Type B pancreatic cell (in vitro differentiated cells): ENCODE measurements at regions not wholly inside any gene's neighbourhood (a gene's known extent, or its start where the extent isn't known, plus 50 kb on each side); places are given as distances from the start of the nearest gene placed in this dataset.

Source experiments
- DNase-seq: peaks from one replicate; pipeline ENCODE4 v3.0.0; 2021; ENCODE audit warnings: mixed read lengths; ENCODE audit not compliant: unreplicated experiment; ENCODE audit errors: extremely low spot score
- H3K27ac Mint-ChIP-seq: 2 replicates; pipeline ENCODE4 v1.8.0; 2021; ENCODE audit warnings: mild to moderate bottlenecking, mixed read lengths
- H3K27me3 Mint-ChIP-seq: 2 replicates; pipeline ENCODE4 v1.8.0; 2021; ENCODE audit warnings: mixed read lengths
- H3K36me3 Mint-ChIP-seq: 2 replicates; pipeline ENCODE4 v1.8.0; 2021; ENCODE audit warnings: mixed read lengths
- H3K4me1 Mint-ChIP-seq: one replicate; pipeline ENCODE4 v1.8.0; 2021; ENCODE audit warnings: mixed read lengths; ENCODE audit not compliant: unreplicated experiment
- H3K4me3 Mint-ChIP-seq: 2 replicates; pipeline ENCODE4 v1.8.0; 2021; ENCODE audit warnings: mild to moderate bottlenecking, mixed read lengths
- H3K9me3 Mint-ChIP-seq: 2 replicates; pipeline ENCODE4 v1.8.0; 2021; ENCODE audit warnings: mixed read lengths
- TF ChIP-seq, protein P1 (sequence below): fragments of 200-600 bp; sonication (generic); conservative IDR thresholded peaks from 2 replicates; pipeline ENCODE4 v1.5.0; 2021; ENCODE audit warnings: antibody characterized with exemption, mild to moderate bottlenecking

DNA sequence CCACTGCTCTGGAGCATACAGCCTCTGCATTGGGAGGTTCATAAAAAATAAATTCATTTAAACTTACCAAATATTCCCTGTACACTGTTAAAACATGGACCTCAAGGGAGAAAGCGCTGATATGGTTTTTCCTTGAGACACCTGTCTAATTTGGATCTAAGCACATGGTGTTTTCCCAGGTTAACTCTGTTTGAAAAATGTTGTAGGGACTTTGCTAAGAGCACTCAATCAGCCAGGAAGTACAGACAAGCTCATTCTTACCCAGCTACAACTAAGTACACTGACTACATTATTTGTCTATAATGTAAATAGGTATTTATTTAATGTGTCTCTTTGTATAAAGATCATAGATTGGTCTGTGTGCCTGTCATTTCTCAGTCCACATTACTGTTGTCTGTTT is 61.8 kb upstream of the BCAR3 start:
- peaks cover 17% of the 10 kb centered on the region for H3K4me1 Mint-ChIP-seq
- DNase-seq = no peak
- no peaks in the 10 kb centered on the region for H3K27me3 Mint-ChIP-seq
- TF ChIP-seq, protein P1, sequence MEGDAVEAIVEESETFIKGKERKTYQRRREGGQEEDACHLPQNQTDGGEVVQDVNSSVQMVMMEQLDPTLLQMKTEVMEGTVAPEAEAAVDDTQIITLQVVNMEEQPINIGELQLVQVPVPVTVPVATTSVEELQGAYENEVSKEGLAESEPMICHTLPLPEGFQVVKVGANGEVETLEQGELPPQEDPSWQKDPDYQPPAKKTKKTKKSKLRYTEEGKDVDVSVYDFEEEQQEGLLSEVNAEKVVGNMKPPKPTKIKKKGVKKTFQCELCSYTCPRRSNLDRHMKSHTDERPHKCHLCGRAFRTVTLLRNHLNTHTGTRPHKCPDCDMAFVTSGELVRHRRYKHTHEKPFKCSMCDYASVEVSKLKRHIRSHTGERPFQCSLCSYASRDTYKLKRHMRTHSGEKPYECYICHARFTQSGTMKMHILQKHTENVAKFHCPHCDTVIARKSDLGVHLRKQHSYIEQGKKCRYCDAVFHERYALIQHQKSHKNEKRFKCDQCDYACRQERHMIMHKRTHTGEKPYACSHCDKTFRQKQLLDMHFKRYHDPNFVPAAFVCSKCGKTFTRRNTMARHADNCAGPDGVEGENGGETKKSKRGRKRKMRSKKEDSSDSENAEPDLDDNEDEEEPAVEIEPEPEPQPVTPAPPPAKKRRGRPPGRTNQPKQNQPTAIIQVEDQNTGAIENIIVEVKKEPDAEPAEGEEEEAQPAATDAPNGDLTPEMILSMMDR = no peak
- no peaks in the 10 kb centered on the region for H3K36me3 Mint-ChIP-seq
- H3K4me3 Mint-ChIP-seq = no peak overlapping the region
- H3K27ac Mint-ChIP-seq = no peak overlapping the region
- H3K9me3 Mint-ChIP-seq = peaks cover 11% of the 10 kb centered on the region

DNA sequence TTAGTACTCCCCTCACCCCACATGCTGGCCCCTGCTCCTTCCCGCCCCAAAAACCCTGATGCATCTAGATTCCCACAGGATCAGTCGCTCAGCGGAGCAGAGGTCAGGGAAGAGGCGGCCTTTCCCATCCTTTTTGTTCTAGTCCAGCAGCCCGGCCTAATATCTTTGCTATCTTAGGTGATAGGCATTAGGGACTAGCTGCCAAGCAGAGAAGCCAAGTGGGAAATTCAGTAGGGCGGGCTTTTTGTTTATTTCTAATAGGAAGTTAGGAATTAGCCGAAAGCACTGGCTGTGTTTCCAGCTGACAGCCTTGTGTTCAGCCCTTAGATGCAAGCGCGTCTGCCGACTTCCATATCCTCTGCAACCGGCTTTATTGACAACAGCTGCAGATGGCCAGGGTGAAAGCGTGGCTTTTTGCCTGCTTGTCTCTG is 59.0 kb upstream of the BCAR3 start:
- Mint-ChIP-seq H3K27ac (no peak overlapping the region), H3K4me3 (no peak overlapping the region), H3K36me3 (no peaks in the 10 kb centered on the region), H3K9me3 (peaks cover 3% of the 10 kb centered on the region), H3K4me1 (peaks cover 17% of the 10 kb centered on the region), H3K27me3 (no peaks in the 10 kb centered on the region)
- DNase-seq = no peak
- TF ChIP-seq, protein P1 = no peak

DNA sequence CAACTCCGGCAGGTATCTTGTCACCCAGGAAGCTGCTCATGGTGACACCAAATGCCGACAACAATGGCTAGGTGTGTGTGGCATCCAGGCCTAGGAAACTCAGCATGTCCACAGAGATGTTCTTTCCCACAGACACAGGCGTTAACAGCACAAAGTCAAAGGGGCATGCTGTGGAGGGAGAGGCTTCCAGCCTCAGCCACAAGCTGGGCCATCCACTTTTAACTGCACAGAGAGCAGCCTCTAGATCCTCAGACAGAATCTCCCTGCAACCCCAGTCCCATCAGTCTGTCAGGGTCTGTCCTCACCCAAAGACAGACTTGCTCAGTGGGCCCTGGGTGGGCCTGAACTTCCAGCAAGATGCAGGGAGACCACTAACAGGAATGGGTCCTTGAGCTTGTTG is 58.5 kb upstream of the BCAR3 start:
- DNase-seq = no peak
- Mint-ChIP-seq H3K27ac (no peak overlapping the region), H3K4me1 (peaks cover 16% of the 10 kb centered on the region), H3K36me3 (no peaks in the 10 kb centered on the region), H3K9me3 (peaks cover 3% of the 10 kb centered on the region), H3K4me3 (no peak overlapping the region), H3K27me3 (no peaks in the 10 kb centered on the region)
- TF ChIP-seq, protein P1 = no peak

DNA sequence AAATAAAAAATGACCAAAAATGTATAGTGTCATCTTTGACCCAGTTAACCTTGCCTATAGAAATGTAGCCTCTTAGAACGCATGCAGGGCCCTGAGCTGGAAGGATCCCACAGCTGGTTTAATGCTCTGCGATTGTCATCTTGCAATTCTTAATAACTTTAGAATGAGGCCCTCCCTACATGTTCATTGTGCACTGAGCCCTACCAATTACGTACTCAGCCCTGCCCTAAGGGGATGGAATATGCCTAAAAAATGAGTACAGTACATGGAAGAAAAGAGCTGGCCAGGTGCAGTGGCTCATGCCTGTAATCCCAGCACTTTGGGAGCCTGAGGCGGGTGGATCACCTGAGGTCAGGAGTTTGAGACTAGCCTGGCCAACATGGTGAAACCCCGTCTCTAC is 57.8 kb upstream of the BCAR3 start:
- Mint-ChIP-seq H3K27ac (no peak overlapping the region), H3K4me3 (no peak overlapping the region), H3K9me3 (peaks cover 3% of the 10 kb centered on the region), H3K27me3 (no peaks in the 10 kb centered on the region), H3K4me1 (peaks cover 9% of the 10 kb centered on the region), H3K36me3 (no peaks in the 10 kb centered on the region)
- TF ChIP-seq, protein P1 = no peak
- DNase-seq = no peak

DNA sequence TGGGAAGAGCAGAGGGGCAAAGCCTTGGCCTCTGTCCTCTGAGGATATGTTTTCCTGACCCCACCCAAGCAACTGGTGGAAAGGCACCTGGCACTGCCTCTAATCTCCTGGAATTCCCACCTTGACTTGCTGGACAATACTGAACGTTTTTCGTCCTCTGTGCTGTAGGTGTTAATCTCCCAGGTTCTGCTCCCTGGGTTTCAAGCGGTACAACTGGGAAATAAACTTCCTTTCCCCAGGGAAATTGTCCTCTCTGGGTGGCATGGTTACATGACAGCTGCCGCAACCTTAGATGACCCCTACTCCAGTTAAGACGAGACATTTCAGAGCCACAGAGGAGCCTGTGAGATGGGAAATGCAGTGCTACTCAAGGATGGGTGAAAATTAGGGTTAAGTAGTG is 57.3 kb upstream of the BCAR3 start:
- Mint-ChIP-seq H3K4me1 (peaks cover 8% of the 10 kb centered on the region), H3K27ac (no peak overlapping the region), H3K36me3 (no peaks in the 10 kb centered on the region), H3K4me3 (no peak overlapping the region), H3K27me3 (peaks cover 3% of the 10 kb centered on the region), H3K9me3 (peaks cover 3% of the 10 kb centered on the region)
- no peak for DNase-seq
- TF ChIP-seq, protein P1 = no peak

DNA sequence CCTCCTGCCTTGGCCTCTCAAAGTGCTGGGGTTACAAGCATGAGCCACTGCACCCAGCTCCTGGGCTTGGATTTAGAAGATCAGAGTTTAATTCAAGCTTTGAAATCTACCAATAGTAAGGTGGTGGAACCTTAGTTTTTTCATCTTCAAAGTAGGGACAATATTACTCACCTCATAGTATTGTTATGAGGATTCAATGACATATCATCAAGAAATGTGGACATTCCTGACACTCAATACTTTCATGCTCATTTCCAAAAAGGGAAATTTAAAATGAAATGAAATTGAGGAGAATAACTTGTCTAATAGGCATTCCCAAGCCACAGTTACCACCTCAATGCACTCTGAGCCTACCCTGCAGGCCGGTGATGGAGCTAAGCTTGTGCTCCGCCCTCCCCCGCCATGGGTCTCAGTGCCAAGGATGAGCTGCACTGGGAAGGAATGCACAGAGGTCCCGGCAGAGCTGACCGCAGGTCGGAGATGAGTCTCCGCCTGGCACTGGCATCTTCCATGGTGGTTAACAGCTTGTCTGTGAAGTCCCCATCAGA is 56.5 kb upstream of the BCAR3 start:
- peaks cover 3% of the 10 kb centered on the region for H3K27me3 Mint-ChIP-seq
- TF ChIP-seq, protein P1 = no peak
- no peak overlapping the region for H3K27ac Mint-ChIP-seq
- H3K9me3 Mint-ChIP-seq = peaks cover 3% of the 10 kb centered on the region
- no peak for DNase-seq
- peaks cover 13% of the 10 kb centered on the region for H3K4me1 Mint-ChIP-seq
- H3K36me3 Mint-ChIP-seq = no peaks in the 10 kb centered on the region
- H3K4me3 Mint-ChIP-seq = no peak overlapping the region
